ENCODE measurements at regions not wholly inside any gene's neighbourhood (a gene's known extent, or its start where the extent isn't known, plus 50 kb on each side); places are given as distances from the start of the nearest gene placed in this dataset.

GRCh38 chr1:5485436-5485835 is 506.8 kb downstream of the NPHP4 start:
- Histone ChIP-seq H3K4me1 (ENCODE audit: insufficient read depth, low read length) (no peaks in the 10 kb centered on the region), H3K27me3 (ENCODE audit: low read length) (peaks cover 86% of the 10 kb centered on the region), H4K20me1 (ENCODE audit: low read length) (no peaks in the 10 kb centered on the region), H3K9me2 (replicated peaks; ENCODE audit: low read length) (0 out of 2 replicates have a peak, but pooled peaks cover 4% of the 10 kb centered on the region), H3K79me2 (ENCODE audit: low read length) (no peaks in the 10 kb centered on the region), H2AFZ (ENCODE audit: low read length) (no peak overlapping the region), H3K36me3 (ENCODE audit: low read depth, low read length) (no peaks in the 10 kb centered on the region), H3K4me3 (ENCODE audit: low read length) (no peak overlapping the region), H3K9ac (ENCODE audit: low read length) (no peak overlapping the region), H3K4me2 (ENCODE audit: low read length) (no peak overlapping the region), H3K27ac (ENCODE audit: low read length) (no peak overlapping the region), H3K9me3 (ENCODE audit: low read length) (no peaks in the 10 kb centered on the region), H3F3A (ENCODE audit: low read length, unreplicated experiment) (no peaks in the 10 kb centered on the region)
- no peak for DNase-seq
- TF ChIP-seq EZH2phosphoT487 (IDR thresholded peaks at IDR 0.05; ENCODE audit: borderline replicate concordance, low read length), result no peak
- TF ChIP-seq CTCF (conservative IDR thresholded peaks at IDR 0.05; ENCODE audit: low read depth, low read length), result no peak
- intact Hi-C loops (cut with micrococcal nuclease), result no loop called here
- ATAC-seq, result no peak
- ChIA-PET POLR2A (ENCODE audit: unreplicated experiment) (no interaction called here), CTCF (no interaction called here)
- no TSS peak for BruUV-seq (replicated peaks)

GRCh38 chr1:5484451-5485165 is 507.6 kb downstream of the NPHP4 start:
- ChIA-PET POLR2A (ENCODE audit: unreplicated experiment) (no interaction called here), CTCF (no interaction called here)
- Histone ChIP-seq H3K27ac (ENCODE audit: low read length) (no peak overlapping the region), H4K20me1 (ENCODE audit: low read length) (no peaks in the 10 kb centered on the region), H3K4me2 (ENCODE audit: low read length) (no peak overlapping the region), H3K79me2 (ENCODE audit: low read length) (no peaks in the 10 kb centered on the region), H3K4me3 (ENCODE audit: low read length) (no peak overlapping the region), H3K36me3 (ENCODE audit: low read depth, low read length) (no peaks in the 10 kb centered on the region), H3K9me2 (replicated peaks; ENCODE audit: low read length) (0 out of 2 replicates have a peak, but pooled peaks cover 4% of the 10 kb centered on the region), H3F3A (ENCODE audit: low read length, unreplicated experiment) (no peaks in the 10 kb centered on the region), H3K4me1 (ENCODE audit: insufficient read depth, low read length) (no peaks in the 10 kb centered on the region), H3K9ac (ENCODE audit: low read length) (no peak overlapping the region), H2AFZ (ENCODE audit: low read length) (no peak overlapping the region), H3K9me3 (ENCODE audit: low read length) (no peaks in the 10 kb centered on the region), H3K27me3 (ENCODE audit: low read length) (peaks cover 88% of the 10 kb centered on the region)
- no TSS peak for BruUV-seq (replicated peaks)
- TF ChIP-seq CTCF (conservative IDR thresholded peaks at IDR 0.05; ENCODE audit: low read depth, low read length) (no peak), EZH2 (IDR thresholded peaks at IDR 0.05; ENCODE audit: low read length, unreplicated experiment) (no peak), EZH2phosphoT487 (IDR thresholded peaks at IDR 0.05; ENCODE audit: borderline replicate concordance, low read length) (no peak)
- intact Hi-C loops (cut with micrococcal nuclease), result no loop called here
- no peak for ATAC-seq
- no peak for DNase-seq

DNA sequence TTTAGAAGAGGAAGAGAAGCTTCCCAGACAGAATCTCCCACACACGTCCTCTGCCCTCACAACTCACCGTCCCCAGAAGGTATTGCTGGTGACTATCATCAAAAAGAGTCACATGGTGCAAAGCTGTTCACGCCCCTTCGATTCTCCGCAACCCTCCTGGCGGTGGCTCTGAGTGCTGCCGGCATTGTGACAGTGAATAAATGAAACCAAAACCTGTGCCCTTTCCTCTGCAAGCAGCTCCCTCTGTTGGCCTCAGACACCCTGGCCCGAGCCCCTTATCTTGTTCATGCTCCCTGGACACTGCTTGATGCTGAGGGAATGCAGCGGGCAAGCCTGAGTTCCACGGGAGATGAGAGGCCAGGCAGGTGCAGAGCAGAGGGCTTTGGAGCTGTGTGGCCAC is 510.3 kb downstream of the NPHP4 start:
- Histone ChIP-seq H4K20me1 (ENCODE audit: low read length) (no peaks in the 10 kb centered on the region), H3K27me3 (ENCODE audit: low read length) (peaks cover 99% of the 10 kb centered on the region), H3K4me1 (ENCODE audit: insufficient read depth, low read length) (no peaks in the 10 kb centered on the region), H3K4me2 (ENCODE audit: low read length) (no peak overlapping the region), H2AFZ (ENCODE audit: low read length) (no peak overlapping the region), H3K9me2 (replicated peaks; ENCODE audit: low read length) (no peaks in the 10 kb centered on the region), H3K4me3 (ENCODE audit: low read length) (no peak overlapping the region), H3K36me3 (ENCODE audit: low read depth, low read length) (no peaks in the 10 kb centered on the region), H3F3A (ENCODE audit: low read length, unreplicated experiment) (no peaks in the 10 kb centered on the region), H3K79me2 (ENCODE audit: low read length) (no peaks in the 10 kb centered on the region), H3K9me3 (ENCODE audit: low read length) (no peaks in the 10 kb centered on the region), H3K27ac (ENCODE audit: low read length) (no peak overlapping the region), H3K9ac (ENCODE audit: low read length) (no peak overlapping the region)
- ATAC-seq, result no peak
- intact Hi-C loops (cut with micrococcal nuclease), result no loop called here
- DNase-seq, result peak; percentile 3
- ChIA-PET CTCF (no interaction called here), POLR2A (ENCODE audit: unreplicated experiment) (no interaction called here)
- BruUV-seq (replicated peaks), result no TSS peak
- 0 out of 2 replicates have a peak, but pooled peaks have one; percentile 19 for TF ChIP-seq CTCF (conservative IDR thresholded peaks at IDR 0.05; ENCODE audit: low read depth, low read length)
- no peak for TF ChIP-seq EZH2 (IDR thresholded peaks at IDR 0.05; ENCODE audit: low read length, unreplicated experiment)
